SHP77 treated with DMSO at 0.1 percent for 48 hours (cell line): ENCODE measurements at regions not wholly inside any gene's neighbourhood (a gene's known extent, or its start where the extent isn't known, plus 50 kb on each side); places are given as distances from the start of the nearest gene placed in this dataset.

Source experiments
- DNase-seq: peaks from one replicate; lab custom pipeline; 2025; lab: John Stamatoyannopoulos, UW

- DNase-seq = no peak
Observed at GRCh38 chr20:52818491-52818890, 153.7 kb upstream of the TSHZ2 start.

- DNase-seq = no peak
Observed at GRCh38 chr20:52817981-52818380, 154.2 kb upstream of the TSHZ2 start.

GRCh38 chr20:52817511-52817910 is 154.6 kb upstream of the TSHZ2 start:
- DNase-seq = no peak

DNA sequence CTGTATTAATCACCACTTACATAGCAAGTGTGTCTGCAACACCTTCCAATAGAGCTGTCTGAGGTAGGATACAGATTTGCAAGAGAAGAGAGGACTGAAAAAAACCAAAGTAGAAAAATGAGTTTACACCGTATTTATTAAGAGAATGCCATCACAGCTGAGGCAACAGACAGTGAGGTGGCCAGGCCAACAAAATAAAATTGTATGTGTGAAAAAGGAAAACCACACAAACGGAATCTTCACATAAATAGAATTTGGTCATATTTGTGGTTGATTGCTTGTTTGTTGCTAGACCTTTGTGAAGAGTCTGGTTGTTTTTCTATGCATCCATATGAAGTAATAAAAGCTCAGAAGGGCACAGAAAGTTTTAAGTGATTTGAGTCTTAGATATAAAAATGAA is 157.8 kb upstream of the TSHZ2 start:
- DNase-seq = no peak

- no peak for DNase-seq
Observed at GRCh38 chr20:52812231-52812847, 159.8 kb upstream of the TSHZ2 start.

DNA sequence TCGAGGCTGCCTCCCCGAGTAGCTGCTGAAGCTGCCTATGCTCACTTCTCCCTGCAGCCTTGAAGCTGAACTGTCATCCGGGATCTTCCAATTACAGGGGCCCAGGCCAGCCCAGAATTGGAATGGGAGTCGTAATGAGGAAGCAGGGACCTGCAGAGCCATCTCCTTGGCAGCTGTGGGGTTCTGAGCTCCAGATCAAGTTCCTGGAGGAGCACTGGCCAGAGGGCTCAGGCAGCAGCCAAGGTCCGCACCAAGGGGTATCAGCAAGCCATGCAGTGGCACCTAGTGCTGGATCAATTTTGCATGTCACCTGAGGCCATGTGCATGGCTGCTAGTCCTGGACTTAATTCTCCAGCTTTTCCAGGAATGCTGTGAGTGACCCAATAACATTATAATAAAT is 163.2 kb upstream of the TSHZ2 start:
- no peak for DNase-seq

DNA sequence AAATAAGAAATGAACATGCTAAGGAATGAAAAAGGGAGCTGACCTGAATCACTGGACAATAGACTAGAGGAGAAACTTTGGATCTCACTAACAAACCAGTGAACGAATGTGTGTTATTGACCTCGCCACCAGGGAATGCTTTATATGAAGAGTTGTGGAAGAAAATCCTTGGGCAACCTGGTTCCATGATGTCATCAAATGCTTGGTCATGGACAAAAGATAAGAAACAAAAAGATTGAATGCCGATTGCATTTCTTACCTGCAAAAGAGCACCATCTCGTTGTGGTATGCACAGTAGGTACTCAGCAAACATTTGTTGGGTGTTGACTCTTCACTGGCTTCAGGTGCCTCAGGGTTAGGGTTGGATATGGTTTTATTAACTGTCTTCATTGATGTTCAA is 165.2 kb upstream of the TSHZ2 start:
- DNase-seq = no peak

DNA sequence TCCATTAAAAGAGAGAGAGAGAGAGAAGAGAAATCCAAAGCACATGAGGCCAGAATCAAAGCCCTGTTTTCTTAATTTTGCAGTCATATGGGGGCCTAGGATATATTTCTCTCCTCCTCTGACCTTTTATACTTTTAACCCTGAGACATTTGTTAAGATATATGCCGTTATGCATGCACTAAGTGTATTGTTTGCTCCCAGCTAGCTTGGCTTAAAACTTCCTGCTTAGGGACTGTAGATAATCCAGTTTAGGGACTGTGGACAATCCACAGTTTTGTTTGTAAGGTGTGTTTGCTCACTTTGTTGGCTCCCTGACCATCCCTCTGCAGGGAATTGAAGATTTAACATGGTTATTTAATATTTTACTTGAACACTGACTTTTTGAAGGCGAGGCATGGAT is 166.3 kb upstream of the TSHZ2 start:
- DNase-seq = no peak

DNA sequence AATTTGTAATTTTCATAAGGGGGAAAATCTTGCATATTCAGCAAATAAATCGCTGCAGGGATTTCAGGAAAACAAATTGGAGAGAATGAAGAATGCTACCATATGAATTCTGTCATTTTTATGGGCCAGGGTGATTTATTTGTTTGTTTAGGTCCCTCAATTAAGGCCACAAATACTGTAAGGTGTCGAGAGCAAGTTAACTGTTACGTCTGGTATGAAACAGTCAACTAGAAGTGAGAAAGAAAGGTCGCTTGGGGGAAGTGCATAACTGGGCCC is 166.9 kb upstream of the TSHZ2 start:
- DNase-seq = no peak

DNA sequence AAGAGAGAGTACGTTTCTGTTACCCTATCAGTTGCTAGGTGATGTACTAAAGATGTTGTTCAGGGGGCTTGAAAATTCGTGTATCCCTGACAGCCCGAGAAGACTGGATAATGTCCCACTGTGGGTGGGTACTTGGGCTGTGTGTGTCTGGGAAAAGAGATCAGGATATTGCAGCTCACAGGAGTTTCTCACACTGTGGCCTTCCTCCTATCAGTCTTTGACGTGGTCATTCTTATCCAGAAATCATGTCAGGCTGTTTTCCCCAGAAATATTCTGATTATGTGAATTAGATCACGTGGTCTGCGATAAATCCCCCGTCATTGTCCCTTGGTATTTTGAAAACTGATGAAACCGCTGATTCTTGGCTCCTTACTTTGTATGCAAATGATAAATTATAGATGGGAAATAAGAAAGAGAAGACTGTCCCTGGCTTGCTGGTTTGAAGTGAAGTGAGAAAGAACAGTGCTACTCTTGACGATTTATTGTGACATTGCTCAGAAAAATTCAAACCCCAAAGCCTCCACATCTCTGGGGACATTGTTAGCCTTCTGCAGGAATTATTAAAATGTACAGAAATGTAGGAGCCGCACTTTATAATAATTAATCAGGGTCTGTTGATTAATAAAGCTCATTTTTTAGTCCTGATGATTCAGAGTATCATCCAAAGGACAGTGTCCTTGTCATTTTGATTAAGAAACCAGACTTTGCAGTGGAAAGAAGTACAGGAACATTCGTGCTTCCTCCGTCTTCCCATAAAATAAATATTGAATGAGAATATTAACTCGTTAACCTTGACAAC is 167.5 kb upstream of the TSHZ2 start:
- DNase-seq = no peak

DNA sequence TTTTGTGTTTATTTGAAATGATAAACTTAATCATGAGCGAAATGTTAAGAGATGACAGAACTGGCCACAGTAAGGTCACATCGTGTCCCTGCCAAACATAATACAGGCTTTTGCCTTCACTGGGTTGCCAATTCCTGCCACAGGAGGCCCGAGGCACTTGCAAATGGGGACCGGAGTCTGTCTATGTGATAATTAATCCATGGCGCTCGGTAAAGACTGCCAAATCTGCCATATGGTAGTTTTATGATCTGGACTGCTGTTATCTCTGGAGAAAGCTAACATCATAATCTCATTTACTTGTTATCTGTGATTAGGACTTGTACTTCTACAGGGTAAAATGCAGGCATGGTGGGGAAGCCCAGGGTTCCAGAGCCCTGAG is 170.5 kb upstream of the TSHZ2 start:
- DNase-seq = no peak

DNA sequence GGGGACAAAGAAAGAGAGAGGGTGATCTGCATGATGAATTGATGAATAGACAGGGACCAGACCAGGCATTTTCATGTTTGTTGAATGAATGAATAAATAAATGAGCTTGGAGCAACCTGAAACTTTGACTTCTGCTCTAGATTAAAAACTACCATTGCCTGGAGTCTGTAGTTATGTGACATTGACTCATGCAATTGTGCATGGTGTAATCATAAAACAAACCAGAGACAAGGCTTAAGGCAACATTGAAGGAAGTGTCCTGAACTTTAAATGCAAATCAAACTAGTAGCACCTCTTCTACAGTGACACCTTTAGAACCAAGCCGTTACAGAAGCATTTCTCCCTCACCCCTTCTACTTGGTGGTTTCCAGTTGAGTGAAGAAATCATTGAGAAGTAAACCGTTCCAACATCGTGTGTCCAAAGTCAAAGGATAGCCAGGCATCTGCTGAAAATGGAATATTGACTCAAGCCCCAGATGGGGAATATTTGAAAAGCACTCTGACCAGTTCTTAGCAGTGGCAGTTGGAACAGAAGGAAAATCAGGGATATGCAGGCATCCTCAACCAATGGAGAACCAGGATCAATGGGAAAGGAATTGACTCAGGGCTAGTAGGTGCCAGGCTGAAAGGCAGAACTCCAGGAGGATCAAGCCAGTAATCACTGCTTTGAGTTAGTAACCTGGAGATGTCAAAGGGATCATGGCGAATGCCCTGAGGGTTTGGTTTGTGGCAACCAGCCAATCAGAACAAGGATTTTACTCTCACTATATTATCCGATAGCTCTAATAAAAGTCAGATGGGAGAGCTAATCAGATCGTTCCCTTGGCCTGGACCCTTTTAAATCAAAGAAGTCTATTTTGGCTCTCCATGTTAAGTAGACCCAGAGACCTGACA is 171.2 kb upstream of the TSHZ2 start:
- DNase-seq = no peak

DNA sequence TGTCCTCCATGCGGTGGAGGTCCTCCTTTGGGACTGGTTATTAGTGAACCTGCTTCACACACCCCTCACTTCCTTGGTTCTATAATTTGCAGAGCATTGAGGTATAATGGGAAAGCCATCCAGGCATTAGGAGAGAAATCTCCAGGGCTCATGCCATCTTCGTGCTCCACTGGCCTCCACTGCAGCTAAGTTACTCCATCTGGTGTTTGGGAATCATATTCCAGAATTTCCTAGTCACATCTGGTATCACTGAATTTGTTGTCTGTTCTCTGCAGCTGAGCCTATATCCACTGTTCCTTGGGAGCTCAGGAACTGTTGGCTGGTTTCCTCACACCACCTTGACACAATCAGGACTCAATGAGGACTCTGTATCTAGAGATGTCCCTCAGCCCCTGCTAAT is 173.0 kb upstream of the TSHZ2 start:
- DNase-seq = no peak

- no peak for DNase-seq
Observed at GRCh38 chr20:52798124-52798523, 174.0 kb upstream of the TSHZ2 start.

GRCh38 chr20:52794853-52795252 is 177.3 kb upstream of the TSHZ2 start:
- no peak for DNase-seq

DNA sequence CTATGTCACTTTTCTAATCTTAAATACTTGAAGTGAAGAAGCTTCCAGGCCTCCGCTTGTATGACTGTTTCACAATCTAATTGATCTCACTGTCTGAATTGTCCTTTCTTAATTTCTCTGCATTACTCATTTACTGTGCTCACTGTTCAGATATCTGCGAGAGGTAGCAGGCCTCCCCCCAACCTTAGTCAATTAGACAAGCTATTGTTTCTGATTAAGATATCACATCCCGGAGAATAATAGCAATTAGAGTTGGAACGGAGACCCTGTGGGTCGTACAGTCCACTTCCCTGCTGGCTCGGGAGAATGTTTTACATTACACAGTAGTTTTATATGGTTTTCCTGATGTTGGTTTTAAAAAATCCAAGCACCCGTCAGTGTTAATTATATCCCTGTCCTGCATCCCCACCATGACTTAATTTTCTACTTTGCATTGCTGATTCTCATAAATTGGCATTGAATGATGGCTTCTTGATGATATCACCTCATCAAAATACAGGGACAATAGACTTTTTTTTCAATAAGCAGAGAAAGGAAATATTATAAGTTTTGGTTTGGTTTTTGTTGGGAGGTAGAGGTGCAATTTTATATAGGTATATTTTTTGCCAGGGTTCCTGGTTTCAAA is 178.7 kb upstream of the TSHZ2 start:
- no peak for DNase-seq

- DNase-seq = no peak
Observed at GRCh38 chr20:52791091-52791490, 181.1 kb upstream of the TSHZ2 start.

GRCh38 chr20:52789716-52790115 is 182.4 kb upstream of the TSHZ2 start:
- no peak for DNase-seq

DNA sequence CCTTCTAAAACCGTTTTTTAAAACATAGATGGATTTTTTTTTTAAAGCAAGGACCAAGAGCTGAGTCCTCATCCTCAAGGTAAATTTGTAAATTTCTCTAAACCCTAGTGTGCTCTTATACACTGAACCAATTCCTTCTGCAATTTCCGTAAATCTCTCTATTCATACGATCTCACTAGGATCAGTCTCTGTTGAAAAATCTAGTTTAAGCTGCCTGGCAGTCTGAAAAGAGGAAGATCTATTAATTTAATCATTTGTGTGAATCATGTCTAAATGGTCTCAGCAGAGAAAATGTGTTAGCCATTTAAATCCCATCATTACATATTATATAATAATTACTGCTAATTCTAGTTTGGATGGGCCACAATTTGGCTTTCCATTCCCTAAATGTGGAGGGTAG is 184.2 kb upstream of the TSHZ2 start:
- no peak for DNase-seq

DNA sequence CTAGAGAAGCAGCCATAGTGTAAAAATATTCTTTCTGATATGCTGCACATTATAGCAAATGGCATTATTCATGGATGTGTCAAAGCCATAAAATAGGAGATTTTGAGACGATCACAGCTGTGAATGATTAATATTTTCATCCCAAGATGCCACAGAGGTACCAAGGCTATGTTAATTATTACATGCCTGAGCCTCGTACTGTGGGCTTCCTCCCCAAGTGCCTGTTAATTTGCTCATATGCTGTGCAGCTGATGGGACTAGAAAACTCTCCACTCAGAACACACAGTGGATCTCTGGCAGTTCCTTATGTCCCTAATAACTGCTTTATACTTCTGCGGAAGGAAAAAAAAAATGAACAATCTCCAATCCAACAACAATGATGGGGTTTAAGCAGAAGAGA is 184.9 kb upstream of the TSHZ2 start:
- no peak for DNase-seq

DNA sequence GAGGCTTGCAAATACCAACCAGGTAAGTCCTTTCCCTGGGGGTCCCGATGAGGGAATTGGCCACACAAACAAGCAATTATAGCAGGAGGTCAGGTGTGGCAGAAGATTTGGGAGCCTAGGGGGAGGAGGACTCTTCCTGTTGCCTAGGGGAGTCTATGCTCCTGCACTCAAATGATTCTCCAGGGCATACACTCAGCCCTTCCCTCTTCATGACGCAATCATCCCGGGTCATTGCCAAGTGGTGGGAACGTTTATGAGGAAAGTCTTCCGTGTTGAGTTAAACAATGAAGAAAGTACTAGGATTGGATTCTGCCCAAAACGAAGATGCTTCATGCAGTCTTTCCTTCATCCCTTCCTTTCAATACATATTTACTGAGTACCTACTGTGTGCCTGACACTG is 186.5 kb upstream of the TSHZ2 start:
- DNase-seq = no peak

GRCh38 chr20:52783769-52784168 is 188.4 kb upstream of the TSHZ2 start:
- no peak for DNase-seq

DNA sequence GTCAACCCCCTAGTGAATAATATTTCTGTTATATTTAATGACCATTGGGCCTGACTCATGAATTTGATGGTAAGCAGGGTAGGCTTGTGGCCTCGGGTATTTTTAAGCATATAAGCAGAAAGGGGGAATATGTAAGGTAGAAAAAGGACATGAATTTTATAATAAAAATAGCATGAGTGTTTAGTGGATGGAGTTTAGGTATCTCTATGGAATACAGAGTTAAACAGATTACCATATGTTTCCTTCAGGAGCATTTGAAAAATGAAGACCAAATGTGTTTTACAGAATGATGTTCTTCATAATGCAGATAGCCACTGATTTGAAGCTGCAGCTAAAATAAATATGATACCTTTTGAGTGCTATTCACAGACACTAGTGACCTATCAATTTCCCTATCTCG is 191.7 kb upstream of the TSHZ2 start:
- no peak for DNase-seq
